HG03159 (cell line): ENCODE measurements at regions not wholly inside any gene's neighbourhood (a gene's known extent, or its start where the extent isn't known, plus 50 kb on each side); places are given as distances from the start of the nearest gene placed in this dataset.
"Not testable (repeated sequence)": the region's sequence is repeated elsewhere in the genome, so short reads cannot be mapped to it uniquely, and the experiment has no call there.

Experiments
- ATAC-seq: cut with Tn5 transposase; IDR thresholded peaks from one replicate; pipeline ENCODE4 v1.9.1; 2021; ENCODE audit warnings: mild to moderate bottlenecking, moderate library complexity; ENCODE audit not compliant: unreplicated experiment

- no peak for ATAC-seq
These were observed 1038.8 kb upstream of the AUTS2 start for GRCh38 chr7:68559518-68559917.

- no peak for ATAC-seq
These were observed 1035.9 kb upstream of the AUTS2 start for GRCh38 chr7:68562323-68562899.

GRCh38 chr7:68564306-68565135, 1033.8 kb upstream of the AUTS2 start:
- ATAC-seq: no peak

- ATAC-seq: no peak
These were observed 1027.0 kb upstream of the AUTS2 start for GRCh38 chr7:68571286-68571685.

- no peak for ATAC-seq
These were observed 1024.8 kb upstream of the AUTS2 start for GRCh38 chr7:68573271-68574005.

- no peak for ATAC-seq
These were observed 1021.9 kb upstream of the AUTS2 start for GRCh38 chr7:68576366-68576765.

GRCh38 chr7:68581417-68581816, 1016.9 kb upstream of the AUTS2 start:
- ATAC-seq: no peak

- ATAC-seq: no peak
These were observed 1010.7 kb upstream of the AUTS2 start for GRCh38 chr7:68587599-68587998.

GRCh38 chr7:68601826-68602225, 996.4 kb upstream of the AUTS2 start:
- ATAC-seq: no peak

- ATAC-seq: no peak
These were observed 993.7 kb upstream of the AUTS2 start for GRCh38 chr7:68604541-68604940.

- no peak for ATAC-seq
These were observed 987.6 kb upstream of the AUTS2 start for GRCh38 chr7:68610701-68611100.

GRCh38 chr7:68613405-68613804, 984.9 kb upstream of the AUTS2 start:
- ATAC-seq: no peak

- no peak for ATAC-seq
These were observed 984.4 kb upstream of the AUTS2 start for GRCh38 chr7:68613897-68614296.

GRCh38 chr7:68619526-68619925, 978.7 kb upstream of the AUTS2 start:
- ATAC-seq: no peak

GRCh38 chr7:68622500-68622899, 975.8 kb upstream of the AUTS2 start:
- ATAC-seq: no peak

GRCh38 chr7:68623030-68623429, 975.2 kb upstream of the AUTS2 start:
- no peak for ATAC-seq

GRCh38 chr7:68627247-68627864, 970.9 kb upstream of the AUTS2 start:
- ATAC-seq: no peak

GRCh38 chr7:68630914-68631313, 967.4 kb upstream of the AUTS2 start:
- not testable (repeated sequence) for ATAC-seq

- no peak for ATAC-seq
These were observed 958.2 kb upstream of the AUTS2 start for GRCh38 chr7:68640103-68640502.

GRCh38 chr7:68642727-68643126, 955.5 kb upstream of the AUTS2 start:
- no peak for ATAC-seq

GRCh38 chr7:68663392-68663791, 934.9 kb upstream of the AUTS2 start:
- ATAC-seq: no peak
